ENCODE measurements at regions not wholly inside any gene's neighbourhood (a gene's known extent, or its start where the extent isn't known, plus 50 kb on each side); places are given as distances from the start of the nearest gene placed in this dataset.

- TF ChIP-seq POLR2A (IDR thresholded peaks at IDR 0.05; ENCODE audit: borderline replicate concordance, extremely low read depth, insufficient read depth, insufficient read length) (no peak), TCF7L2 (IDR thresholded peaks at IDR 0.05; ENCODE audit: borderline replicate concordance, extremely low read depth, insufficient read depth, insufficient read length) (no peak), FOSL1 (IDR thresholded peaks at IDR 0.05; ENCODE audit: low read depth) (no peak), ZFX (IDR thresholded peaks at IDR 0.05) (no peak), JUND (IDR thresholded peaks at IDR 0.05) (no peak)
- TF ChIP-seq, protein P1, sequence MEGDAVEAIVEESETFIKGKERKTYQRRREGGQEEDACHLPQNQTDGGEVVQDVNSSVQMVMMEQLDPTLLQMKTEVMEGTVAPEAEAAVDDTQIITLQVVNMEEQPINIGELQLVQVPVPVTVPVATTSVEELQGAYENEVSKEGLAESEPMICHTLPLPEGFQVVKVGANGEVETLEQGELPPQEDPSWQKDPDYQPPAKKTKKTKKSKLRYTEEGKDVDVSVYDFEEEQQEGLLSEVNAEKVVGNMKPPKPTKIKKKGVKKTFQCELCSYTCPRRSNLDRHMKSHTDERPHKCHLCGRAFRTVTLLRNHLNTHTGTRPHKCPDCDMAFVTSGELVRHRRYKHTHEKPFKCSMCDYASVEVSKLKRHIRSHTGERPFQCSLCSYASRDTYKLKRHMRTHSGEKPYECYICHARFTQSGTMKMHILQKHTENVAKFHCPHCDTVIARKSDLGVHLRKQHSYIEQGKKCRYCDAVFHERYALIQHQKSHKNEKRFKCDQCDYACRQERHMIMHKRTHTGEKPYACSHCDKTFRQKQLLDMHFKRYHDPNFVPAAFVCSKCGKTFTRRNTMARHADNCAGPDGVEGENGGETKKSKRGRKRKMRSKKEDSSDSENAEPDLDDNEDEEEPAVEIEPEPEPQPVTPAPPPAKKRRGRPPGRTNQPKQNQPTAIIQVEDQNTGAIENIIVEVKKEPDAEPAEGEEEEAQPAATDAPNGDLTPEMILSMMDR (IDR thresholded peaks at IDR 0.05 in 2 of 3, conservative IDR thresholded peaks at IDR 0.05 in 1 of 3; ENCODE audit: borderline replicate concordance in 1 of 3, insufficient read depth in 1 of 3, low read depth in 2 of 3, low read length in 2 of 3), result no peak
Measured at GRCh38 chr3:153396581-153396980, 234.6 kb downstream of the RAP2B start.

Measured in HCT116 (cell line).